GM12878 (cell line): ENCODE measurements at regions not wholly inside any gene's neighbourhood (a gene's known extent, or its start where the extent isn't known, plus 50 kb on each side); places are given as distances from the start of the nearest gene placed in this dataset.

ENCODE experiments used
- ATAC-seq: fragments of 200-7000 bp; cut with Tn5 transposase; 3 replicates; pipeline ENCODE4 v1.9.1; 2020; ENCODE audit warnings: mild to moderate bottlenecking, moderate library complexity
- BruUV-seq: library from RNA; stranded (reverse); fragments of 400-500 nt; replicated peaks from 2 replicates; lab custom pipeline; 2021; lab: Mats Ljungman, UMichigan
- CTCF ChIA-PET: fragments of 300-600 bp; sonication (Branson Sonifier 250); formaldehyde crosslinking; extraction: SDS; loops from one replicate; lab custom pipeline; 2021; ENCODE audit warnings: inconsistent platforms; lab: Yijun Ruan, JAX
- POLR2A ChIA-PET: fragments of 350-600 bp; formaldehyde crosslinking; extraction: SDS; loops from one replicate; lab custom pipeline; 2021; ENCODE audit warnings: inconsistent platforms; lab: Charles Lee
- RAD21 ChIA-PET: fragments of 300-600 bp; sonication (Branson Sonifier 250); formaldehyde crosslinking; loops from one replicate; lab custom pipeline; 2023; ENCODE audit warnings: antibody characterized with exemption; ENCODE audit not compliant: unreplicated experiment; lab: Charles Lee
- SMC1A ChIA-PET: fragments of 300-600 bp; sonication (Branson Sonifier 250); formaldehyde crosslinking; loops from one replicate; lab custom pipeline; 2023; ENCODE audit not compliant: unreplicated experiment, uncharacterized antibody; lab: Charles Lee
- DNase-seq: peaks from one replicate; pipeline ENCODE4 v3.0.0-alpha.2; 2011; ENCODE audit warnings: low read depth, low spot score
- FAIRE-seq: peaks from 3 replicates; lab custom pipeline; 2011; peaks lifted over from hg19 to GRCh38; lab: Jason Lieb, UNC
- H2AFZ ChIP-seq: 2 replicates; pipeline ENCODE4 v1.6.0; 2011; ENCODE audit warnings: low read depth, low read length, control low read depth; ENCODE audit not compliant: control insufficient read depth
- H3K27ac ChIP-seq: 2 replicates; pipeline ENCODE4 v1.5.1; 2011; ENCODE audit warnings: control low read depth; ENCODE audit not compliant: control insufficient read depth, insufficient read depth
- H3K27me3 ChIP-seq, 2 experiments: replicated peaks in 1 of 2; 2 replicates each; pipeline versions ENCODE4 v1.6.0 to v1.6.1; 2011; ENCODE audit warnings: low read length in 1 of 2; ENCODE audit not compliant: control insufficient read depth in 2 of 2, insufficient read depth in 2 of 2
- H3K36me3 ChIP-seq, 2 experiments: 2 replicates each; pipeline ENCODE4 v1.5.1; 2011; ENCODE audit warnings: low read length in 1 of 2; ENCODE audit not compliant: control insufficient read depth in 2 of 2, insufficient read depth in 2 of 2
- H3K4me1 ChIP-seq: 2 replicates; pipeline ENCODE4 v1.6.1; 2011; ENCODE audit warnings: mild to moderate bottlenecking, low read length, moderate library complexity, mixed read lengths; ENCODE audit not compliant: control insufficient read depth, insufficient read depth
- H3K4me2 ChIP-seq: 2 replicates; pipeline ENCODE4 v1.6.0; 2011; ENCODE audit warnings: control low read depth; ENCODE audit not compliant: control insufficient read depth, insufficient read depth
- H3K4me3 ChIP-seq: fragments of 200-600 bp; sonication (generic); 2 replicates; pipeline ENCODE4 v1.5.1; 2016
- H3K79me2 ChIP-seq: 2 replicates; pipeline ENCODE4 v1.6.0; 2011; ENCODE audit warnings: low read length; ENCODE audit not compliant: control insufficient read depth, insufficient read depth
- H3K9ac ChIP-seq: 2 replicates; pipeline ENCODE4 v1.8.0; 2011; ENCODE audit warnings: low read length, control low read depth, mixed read lengths; ENCODE audit not compliant: control insufficient read depth, insufficient read depth
- H3K9me3 ChIP-seq: replicated peaks from 3 replicates; pipeline ENCODE4 v1.5.1; 2011; ENCODE audit warnings: mild to moderate bottlenecking, low read length; ENCODE audit not compliant: control insufficient read depth, insufficient read depth
- H4K20me1 ChIP-seq: 2 replicates; pipeline ENCODE4 v1.6.0; 2011; ENCODE audit not compliant: control insufficient read depth, insufficient read depth
- CBX5 ChIP-seq: sonication (generic); IDR thresholded peaks from 2 replicates; pipeline ENCODE4 v1.6.1; 2016; ENCODE audit warnings: low read depth, moderate library complexity, mild to moderate bottlenecking, inconsistent platforms
- EP300 ChIP-seq, 2 experiments: fragments of 150-350 bp in 1 of 2; IDR thresholded peaks; 2 replicates each; pipeline ENCODE4 v1.6.1; 2011 to 2012; ENCODE audit warnings: low read depth in 2 of 2, low read length in 2 of 2, borderline replicate concordance in 1 of 2, improper control_type of control experiment in 1 of 2, inconsistent platforms in 1 of 2; ENCODE audit not compliant: control insufficient read depth in 1 of 2
- ETV6 ChIP-seq, 2 experiments: fragments of 450-650 bp in 1 of 2; IDR thresholded peaks in 1 of 2; conservative IDR thresholded peaks in 1 of 2; 2 replicates each; pipeline ENCODE4 v1.6.1; 2014; ENCODE audit warnings: antibody characterized with exemption in 1 of 2, borderline replicate concordance in 1 of 2, low read depth in 1 of 2, mild to moderate bottlenecking in 1 of 2, moderate library complexity in 1 of 2
- NFXL1 ChIP-seq: fragments of 450-650 bp; IDR thresholded peaks from 2 replicates; pipeline ENCODE4 v1.6.1; 2017; ENCODE audit warnings: antibody characterized with exemption, mild to moderate bottlenecking, borderline replicate concordance
- NFYB ChIP-seq: IDR thresholded peaks from 2 replicates; pipeline ENCODE4 v1.6.1; 2011; ENCODE audit warnings: low read depth, mild to moderate bottlenecking, low read length, improper control_type of control experiment, moderate library complexity; ENCODE audit not compliant: insufficient read depth
- NR2C1 ChIP-seq: fragments of 450-650 bp; IDR thresholded peaks from 2 replicates; pipeline ENCODE4 v1.6.1; 2017; ENCODE audit warnings: antibody characterized with exemption, mild to moderate bottlenecking, moderate library complexity
- PBX3 ChIP-seq: IDR thresholded peaks from 2 replicates; pipeline ENCODE4 v1.6.1; 2011; ENCODE audit warnings: mild to moderate bottlenecking, low read depth, low read length, moderate library complexity; ENCODE audit not compliant: insufficient replicate concordance
- RBBP5 ChIP-seq: fragments of 200-600 bp; sonication (generic); conservative IDR thresholded peaks from 2 replicates; pipeline ENCODE4 v1.6.1; 2016
- SMAD5 ChIP-seq: IDR thresholded peaks from 2 replicates; pipeline ENCODE4 v1.6.1; 2016; ENCODE audit warnings: antibody characterized with exemption, low read depth
- SREBF2 ChIP-seq: IDR thresholded peaks from 2 replicates; pipeline ENCODE4 v1.6.1; 2012; ENCODE audit warnings: mild to moderate bottlenecking, low read length
- ZNF592 ChIP-seq: fragments of 450-650 bp; IDR thresholded peaks from 2 replicates; pipeline ENCODE4 v1.6.1; 2017; ENCODE audit warnings: mild to moderate bottlenecking, moderate library complexity
- WGBS: methylation state at CpG from one replicate; pipeline ENCODE4 v1.1.6; 2016; ENCODE audit warnings: low lambda C conversion rate; ENCODE audit not compliant: insufficient replicate concordance, insufficient coverage; ENCODE audit errors: missing lambda C conversion rate; 5-methylcytosine and 5-hydroxymethylcytosine counted together
- in situ Hi-C: fragments of 300-500 bp; cut with MboI; formaldehyde crosslinking; loops from 9 replicates; pipeline ENCODE4 v1.14.3; 2018; ENCODE audit warnings: mixed read lengths
- intact Hi-C: fragments of 100-400 bp; cut with micrococcal nuclease; formaldehyde crosslinking; loops from one replicate; pipeline ENCODE4 v1.14.2; 2022; ENCODE audit not compliant: unreplicated experiment

- FAIRE-seq (no peak), DNase-seq (no peak), ATAC-seq (no peak)
- TF ChIP-seq ZNF592, result no peak
- no peak for TF ChIP-seq NFXL1
- no peak for TF ChIP-seq EP300 (IDR thresholded peaks at IDR 0.05; ENCODE audit: borderline replicate concordance in 1 of 2, control insufficient read depth in 1 of 2, low read depth in 2 of 2, low read length in 2 of 2)
- TF ChIP-seq PBX3, result no peak
- TF ChIP-seq SMAD5, result no peak
- TF ChIP-seq NFYB, result no peak
- TF ChIP-seq NR2C1, result no peak
- no peak for TF ChIP-seq RBBP5
- no peak for TF ChIP-seq CBX5
- TF ChIP-seq SREBF2, result no peak
- no peak for TF ChIP-seq ETV6 (conservative IDR thresholded peaks at IDR 0.05 in 1 of 2, IDR thresholded peaks at IDR 0.05 in 1 of 2; ENCODE audit: borderline replicate concordance in 1 of 2, low read depth in 1 of 2)
- H3K79me2 ChIP-seq, result no peaks in the 10 kb centered on the region
- ChIA-PET CTCF (no interaction called here), POLR2A (no interaction called here), SMC1A (interaction anchor here (1.1 to 1.3 kb wide), 2 partner anchors 9 to 11 kb away, joined by 3 read pairs; no protein-coding TSS in a partner anchor), RAD21 (no interaction called here)
- no peak overlapping the region for H2AFZ ChIP-seq
- BruUV-seq, result no TSS peak
- 43% methylated on average over 4 of the region's 4 CpGs for WGBS
- no peaks in the 10 kb centered on the region for H3K27me3 ChIP-seq
- no peaks in the 10 kb centered on the region; the same call in 2 of the 3 replicates for H3K9me3 ChIP-seq
- H3K4me2 ChIP-seq, result no peak overlapping the region
- no peak overlapping the region for H3K27ac ChIP-seq
- H3K36me3 ChIP-seq, result no peaks in the 10 kb centered on the region
- intact Hi-C loops (no loop called here), in situ Hi-C loops (no loop called here)
- H3K4me3 ChIP-seq, result no peak overlapping the region
- no peaks in the 10 kb centered on the region for H4K20me1 ChIP-seq
- no peaks in the 10 kb centered on the region for H3K4me1 ChIP-seq
- no peak overlapping the region for H3K9ac ChIP-seq
Measured at GRCh38 chr4:170599894-170600293, 510.1 kb upstream of the AADAT start.
